ENCODE measurements at regions not wholly inside any gene's neighbourhood (a gene's known extent, or its start where the extent isn't known, plus 50 kb on each side); places are given as distances from the start of the nearest gene placed in this dataset.
"Not testable (repeated sequence)": the region's sequence is repeated elsewhere in the genome, so short reads cannot be mapped to it uniquely, and the experiment has no call there.

GRCh38 chr15:20214101-20214500, 327.5 kb downstream of the GOLGA6L6 start:
- not testable (repeated sequence) for H3K27me3 ChIP-seq (ENCODE audit: insufficient read depth, low read length); H3K36me3 ChIP-seq (ENCODE audit: insufficient read depth, low read length); H3K79me2 ChIP-seq (ENCODE audit: insufficient read depth, low read length); H3K27ac Mint-ChIP-seq (ENCODE audit: unreplicated experiment); H3K4me1 Mint-ChIP-seq (ENCODE audit: low read depth, unreplicated experiment); H3K27me3 Mint-ChIP-seq (ENCODE audit: low read depth, unreplicated experiment); FAIRE-seq; H2AFZ ChIP-seq (ENCODE audit: low read depth, low read length); H3K9me3 ChIP-seq (ENCODE audit: insufficient read depth, low read depth, low read length); H3K9ac ChIP-seq (ENCODE audit: low read length); H3K4me2 ChIP-seq (ENCODE audit: low read length); H3K36me3 Mint-ChIP-seq (ENCODE audit: low read depth, unreplicated experiment); H4K20me1 ChIP-seq (ENCODE audit: insufficient read depth, low read length); H3K4me3 Mint-ChIP-seq (ENCODE audit: unreplicated experiment); H3K27ac ChIP-seq (ENCODE audit: low read depth, low read length); H3K4me3 ChIP-seq (ENCODE audit: insufficient read depth, low read depth, low read length); DNase-seq (ENCODE audit: low read depth); H3K9me3 Mint-ChIP-seq (ENCODE audit: unreplicated experiment); H3K4me1 ChIP-seq (ENCODE audit: insufficient read depth, low read length)

- H3K36me3 Mint-ChIP-seq (ENCODE audit: low read depth, unreplicated experiment); H3K4me2 ChIP-seq (ENCODE audit: low read length); H3K27ac Mint-ChIP-seq (ENCODE audit: unreplicated experiment); H3K27ac ChIP-seq (ENCODE audit: low read depth, low read length); H3K4me3 ChIP-seq (ENCODE audit: insufficient read depth, low read depth, low read length); H3K4me1 ChIP-seq (ENCODE audit: insufficient read depth, low read length); H3K9me3 Mint-ChIP-seq (ENCODE audit: unreplicated experiment); H4K20me1 ChIP-seq (ENCODE audit: insufficient read depth, low read length); H3K9me3 ChIP-seq (ENCODE audit: insufficient read depth, low read depth, low read length); H3K27me3 ChIP-seq (ENCODE audit: insufficient read depth, low read length); H3K79me2 ChIP-seq (ENCODE audit: insufficient read depth, low read length); DNase-seq (ENCODE audit: low read depth); H3K27me3 Mint-ChIP-seq (ENCODE audit: low read depth, unreplicated experiment); FAIRE-seq; H3K36me3 ChIP-seq (ENCODE audit: insufficient read depth, low read length); H2AFZ ChIP-seq (ENCODE audit: low read depth, low read length); H3K4me3 Mint-ChIP-seq (ENCODE audit: unreplicated experiment); H3K4me1 Mint-ChIP-seq (ENCODE audit: low read depth, unreplicated experiment); H3K9ac ChIP-seq (ENCODE audit: low read length): not testable (repeated sequence)
Observed at GRCh38 chr15:20211508-20211907, 330.1 kb downstream of the GOLGA6L6 start.

- H3K4me3 ChIP-seq (ENCODE audit: insufficient read depth, low read depth, low read length); H3K27ac Mint-ChIP-seq (ENCODE audit: unreplicated experiment); H4K20me1 ChIP-seq (ENCODE audit: insufficient read depth, low read length); H3K4me1 Mint-ChIP-seq (ENCODE audit: low read depth, unreplicated experiment); H3K4me2 ChIP-seq (ENCODE audit: low read length); H3K9me3 ChIP-seq (ENCODE audit: insufficient read depth, low read depth, low read length); FAIRE-seq; H3K36me3 ChIP-seq (ENCODE audit: insufficient read depth, low read length); H3K4me1 ChIP-seq (ENCODE audit: insufficient read depth, low read length); H3K27me3 ChIP-seq (ENCODE audit: insufficient read depth, low read length); H3K9me3 Mint-ChIP-seq (ENCODE audit: unreplicated experiment); H3K79me2 ChIP-seq (ENCODE audit: insufficient read depth, low read length); H3K9ac ChIP-seq (ENCODE audit: low read length); H3K36me3 Mint-ChIP-seq (ENCODE audit: low read depth, unreplicated experiment); H3K27ac ChIP-seq (ENCODE audit: low read depth, low read length); DNase-seq (ENCODE audit: low read depth); H3K4me3 Mint-ChIP-seq (ENCODE audit: unreplicated experiment); H3K27me3 Mint-ChIP-seq (ENCODE audit: low read depth, unreplicated experiment); H2AFZ ChIP-seq (ENCODE audit: low read depth, low read length): not testable (repeated sequence)
Observed at GRCh38 chr15:20209973-20210372, 331.6 kb downstream of the GOLGA6L6 start.

- not testable (repeated sequence) for H3K27me3 Mint-ChIP-seq (ENCODE audit: low read depth, unreplicated experiment); H3K4me2 ChIP-seq (ENCODE audit: low read length); DNase-seq (ENCODE audit: low read depth); H3K4me3 Mint-ChIP-seq (ENCODE audit: unreplicated experiment); H3K4me1 Mint-ChIP-seq (ENCODE audit: low read depth, unreplicated experiment); H3K9me3 Mint-ChIP-seq (ENCODE audit: unreplicated experiment); H3K27ac ChIP-seq (ENCODE audit: low read depth, low read length); H3K27me3 ChIP-seq (ENCODE audit: insufficient read depth, low read length); H3K36me3 Mint-ChIP-seq (ENCODE audit: low read depth, unreplicated experiment); H4K20me1 ChIP-seq (ENCODE audit: insufficient read depth, low read length); H2AFZ ChIP-seq (ENCODE audit: low read depth, low read length); H3K27ac Mint-ChIP-seq (ENCODE audit: unreplicated experiment); H3K9me3 ChIP-seq (ENCODE audit: insufficient read depth, low read depth, low read length); H3K36me3 ChIP-seq (ENCODE audit: insufficient read depth, low read length); FAIRE-seq; H3K4me1 ChIP-seq (ENCODE audit: insufficient read depth, low read length); H3K79me2 ChIP-seq (ENCODE audit: insufficient read depth, low read length); H3K4me3 ChIP-seq (ENCODE audit: insufficient read depth, low read depth, low read length); H3K9ac ChIP-seq (ENCODE audit: low read length)
Observed at GRCh38 chr15:20207607-20208006, 334.0 kb downstream of the GOLGA6L6 start.

GRCh38 chr15:20207198-20207597, 334.4 kb downstream of the GOLGA6L6 start:
- not testable (repeated sequence) for H3K9me3 ChIP-seq (ENCODE audit: insufficient read depth, low read depth, low read length); H3K27me3 Mint-ChIP-seq (ENCODE audit: low read depth, unreplicated experiment); H3K27me3 ChIP-seq (ENCODE audit: insufficient read depth, low read length); H3K36me3 Mint-ChIP-seq (ENCODE audit: low read depth, unreplicated experiment); DNase-seq (ENCODE audit: low read depth); H3K4me1 ChIP-seq (ENCODE audit: insufficient read depth, low read length); H2AFZ ChIP-seq (ENCODE audit: low read depth, low read length); H3K9ac ChIP-seq (ENCODE audit: low read length); H3K27ac Mint-ChIP-seq (ENCODE audit: unreplicated experiment); H3K4me3 ChIP-seq (ENCODE audit: insufficient read depth, low read depth, low read length); H3K36me3 ChIP-seq (ENCODE audit: insufficient read depth, low read length); H4K20me1 ChIP-seq (ENCODE audit: insufficient read depth, low read length); H3K79me2 ChIP-seq (ENCODE audit: insufficient read depth, low read length); H3K4me3 Mint-ChIP-seq (ENCODE audit: unreplicated experiment); H3K4me2 ChIP-seq (ENCODE audit: low read length); FAIRE-seq; H3K4me1 Mint-ChIP-seq (ENCODE audit: low read depth, unreplicated experiment); H3K27ac ChIP-seq (ENCODE audit: low read depth, low read length); H3K9me3 Mint-ChIP-seq (ENCODE audit: unreplicated experiment)

- not testable (repeated sequence) for H3K27me3 Mint-ChIP-seq (ENCODE audit: low read depth, unreplicated experiment); DNase-seq (ENCODE audit: low read depth); H3K27ac ChIP-seq (ENCODE audit: low read depth, low read length); H3K36me3 ChIP-seq (ENCODE audit: insufficient read depth, low read length); H3K9me3 Mint-ChIP-seq (ENCODE audit: unreplicated experiment); H3K79me2 ChIP-seq (ENCODE audit: insufficient read depth, low read length); H3K4me1 Mint-ChIP-seq (ENCODE audit: low read depth, unreplicated experiment); H3K4me3 ChIP-seq (ENCODE audit: insufficient read depth, low read depth, low read length); FAIRE-seq; H2AFZ ChIP-seq (ENCODE audit: low read depth, low read length); H3K27ac Mint-ChIP-seq (ENCODE audit: unreplicated experiment); H3K9me3 ChIP-seq (ENCODE audit: insufficient read depth, low read depth, low read length); H3K9ac ChIP-seq (ENCODE audit: low read length); H3K27me3 ChIP-seq (ENCODE audit: insufficient read depth, low read length); H3K4me3 Mint-ChIP-seq (ENCODE audit: unreplicated experiment); H3K4me1 ChIP-seq (ENCODE audit: insufficient read depth, low read length); H4K20me1 ChIP-seq (ENCODE audit: insufficient read depth, low read length); H3K36me3 Mint-ChIP-seq (ENCODE audit: low read depth, unreplicated experiment); H3K4me2 ChIP-seq (ENCODE audit: low read length)
Observed at GRCh38 chr15:20204177-20204866, 337.3 kb downstream of the GOLGA6L6 start.
